B cell (primary cell): ENCODE measurements at regions not wholly inside any gene's neighbourhood (a gene's known extent, or its start where the extent isn't known, plus 50 kb on each side); places are given as distances from the start of the nearest gene placed in this dataset.

Experiments
- ATAC-seq: fragments of 200-7000 bp; cut with Tn5 transposase; one replicate; pipeline ENCODE4 v1.10.0; 2021; ENCODE audit warnings: low read depth, mild to moderate bottlenecking, moderate number of reproducible peaks, moderate library complexity
- CTCF ChIA-PET: fragments of 350-600 bp; sonication (Branson Sonifier 250); formaldehyde crosslinking; loops from one replicate; lab custom pipeline; 2021; ENCODE audit warnings: antibody characterized with exemption, inconsistent platforms; lab: Charles Lee
- POLR2A ChIA-PET: fragments of 350-600 bp; sonication (Branson Sonifier 250); formaldehyde crosslinking; loops from one replicate; lab custom pipeline; 2021; ENCODE audit warnings: antibody characterized with exemption; lab: Charles Lee
- DNase-seq: peaks from one replicate; pipeline ENCODE4 v3.0.0; 2013
- H2AFZ ChIP-seq: 2 replicates; pipeline ENCODE4 v1.6.1; 2012; ENCODE audit warnings: mild to moderate bottlenecking, low read depth, low read length; ENCODE audit not compliant: insufficient read depth, poor library complexity, severe bottlenecking
- H3K27ac ChIP-seq, 2 donors: 1 replicate in 1 of 2; 2 replicates in 1 of 2; pipeline ENCODE4 v1.5.1; 2012 to 2013; ENCODE audit warnings: low read length in 2 of 2, mild to moderate bottlenecking in 2 of 2, moderate library complexity in 1 of 2
- H3K27me3 ChIP-seq, 4 experiments: fragments of 200-600 bp in 1 of 4; sonication (generic) in 1 of 4; replicated peaks in 1 of 4; 1 replicate in 2 of 4; 2 replicates in 2 of 4; pipeline versions ENCODE4 v1.6.1 to v1.7.0; 2013 to 2016; ENCODE audit warnings: low read length in 3 of 4, mild to moderate bottlenecking in 2 of 4, mixed read lengths in 1 of 4, moderate library complexity in 1 of 4; ENCODE audit not compliant: insufficient read depth in 4 of 4, control insufficient read depth in 3 of 4; ENCODE audit errors: control extremely low read depth in 1 of 4
- H3K36me3 ChIP-seq, 2 experiments: replicated peaks in 1 of 2; 1 replicate in 1 of 2; 2 replicates in 1 of 2; pipeline versions ENCODE4 v1.6.1 to v1.7.1; 2013; ENCODE audit warnings: low read length in 1 of 2; ENCODE audit not compliant: insufficient read depth in 2 of 2, control insufficient read depth in 1 of 2; ENCODE audit errors: control extremely low read depth in 1 of 2, extremely low read depth in 1 of 2
- H3K4me1 ChIP-seq, 2 donors: fragments of 200-600 bp in 1 of 2; sonication (generic) in 1 of 2; 1 replicate in 1 of 2; 2 replicates in 1 of 2; pipeline versions ENCODE4 v1.5.1 to v1.6.1; 2013 to 2017; ENCODE audit warnings: low read length in 2 of 2; ENCODE audit not compliant: control insufficient read depth in 2 of 2, insufficient read depth in 2 of 2
- H3K4me2 ChIP-seq: replicated peaks from 2 replicates; pipeline ENCODE3; 2012; ENCODE audit warnings: mild to moderate bottlenecking, low read depth, low read length; ENCODE audit not compliant: poor library complexity, severe bottlenecking
- H3K4me3 ChIP-seq, 5 experiments: fragments of 200-600 bp in 1 of 5; sonication (generic) in 1 of 5; 1 replicate in 3 of 5; 2 replicates in 2 of 5; pipeline versions ENCODE4 v1.5.1 to v1.7.0; 2011 to 2016; ENCODE audit warnings: low read length in 4 of 5, mild to moderate bottlenecking in 4 of 5, low read depth in 2 of 5, control low read depth in 1 of 5, moderate library complexity in 1 of 5; ENCODE audit not compliant: insufficient read depth in 1 of 5; ENCODE audit errors: control extremely low read depth in 1 of 5, extremely low read depth in 1 of 5
- H3K79me2 ChIP-seq: fragments of 200-600 bp; sonication (generic); one replicate; pipeline ENCODE4 v1.6.0; 2016; ENCODE audit warnings: low read length; ENCODE audit not compliant: control insufficient read depth, insufficient read depth
- H3K9ac ChIP-seq: fragments of 200-600 bp; sonication (generic); 2 replicates; pipeline ENCODE4 v1.6.1; 2017; ENCODE audit warnings: mild to moderate bottlenecking, low read length, moderate library complexity
- H3K9me3 ChIP-seq, 3 donors: one replicate each; pipeline versions ENCODE4 v1.6.1 to v1.7.1; 2013; ENCODE audit warnings: low read length in 2 of 3; ENCODE audit not compliant: control insufficient read depth in 2 of 3, insufficient read depth in 1 of 3; ENCODE audit errors: control extremely low read depth in 1 of 3
- H4K20me1 ChIP-seq: 2 replicates; pipeline ENCODE4 v1.6.0; 2012; ENCODE audit warnings: mild to moderate bottlenecking, low read length; ENCODE audit not compliant: insufficient read depth, control insufficient read depth, poor library complexity, severe bottlenecking
- H3K27ac Mint-ChIP-seq: one replicate; pipeline ENCODE4 v1.8.0; 2021; ENCODE audit warnings: mixed read lengths
- H3K27me3 Mint-ChIP-seq: one replicate; pipeline ENCODE4 v1.8.0; 2021; ENCODE audit warnings: mixed read lengths
- H3K4me1 Mint-ChIP-seq: one replicate; pipeline ENCODE4 v1.8.0; 2021; ENCODE audit warnings: mixed read lengths
- H3K4me3 Mint-ChIP-seq: one replicate; pipeline ENCODE4 v1.8.0; 2021; ENCODE audit warnings: mixed read lengths
- H3K9me3 Mint-ChIP-seq: one replicate; pipeline ENCODE4 v1.8.0; 2022; ENCODE audit warnings: mixed read lengths; ENCODE audit not compliant: insufficient read depth
- EZH2 ChIP-seq: IDR thresholded peaks from 2 replicates; pipeline ENCODE4 v1.6.1; 2012; ENCODE audit warnings: borderline replicate concordance, low read depth, mild to moderate bottlenecking, moderate library complexity, low read length; ENCODE audit not compliant: insufficient read depth, poor library complexity, severe bottlenecking
- WGBS: methylation state at CpG from one replicate; pipeline ENCODE4 v1.1.5; 2013; ENCODE audit warnings: missing lambda C conversion rate; ENCODE audit not compliant: insufficient coverage; 5-methylcytosine and 5-hydroxymethylcytosine counted together
- intact Hi-C: fragments of 100-400 bp; cut with micrococcal nuclease; formaldehyde crosslinking; loops from one replicate; pipeline ENCODE4 v1.10.0; 2022
- TF ChIP-seq, protein P1 (sequence below): fragments of 200-600 bp; IDR thresholded peaks from one replicate; pipeline ENCODE4 v1.8.0; 2022; ENCODE audit warnings: antibody characterized with exemption, mild to moderate bottlenecking

DNA sequence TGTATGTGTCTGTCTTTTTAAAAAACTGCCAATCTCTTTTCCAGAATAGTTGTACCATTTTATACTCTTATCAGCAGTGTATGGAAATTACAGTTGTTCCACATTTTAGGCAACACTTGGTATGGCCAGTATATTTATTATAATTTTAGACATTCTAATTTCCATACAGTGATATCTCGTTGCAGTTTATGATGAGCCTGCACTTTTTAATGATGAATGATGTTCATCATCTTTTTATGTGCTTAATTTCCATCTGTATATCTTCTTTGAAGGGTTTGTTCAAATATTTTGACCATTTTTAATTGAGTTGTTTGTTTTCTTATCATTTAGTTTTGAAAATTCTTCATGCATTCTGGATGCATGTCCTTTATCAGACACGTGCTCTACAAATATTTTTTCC is 57.0 kb upstream of the UBE2E2 start:
- CTCF ChIA-PET, result no interaction called here
- Mint-ChIP-seq H3K27me3 (no peaks in the 10 kb centered on the region), H3K4me1 (peaks cover 2% of the 10 kb centered on the region), H3K27ac (no peak overlapping the region), H3K9me3 (no peaks in the 10 kb centered on the region), H3K4me3 (no peak overlapping the region)
- Histone ChIP-seq H4K20me1 (no peaks in the 10 kb centered on the region), H3K9me3 (no peaks in the 10 kb centered on the region), H2AFZ (no peak overlapping the region), H3K27ac (no peak overlapping the region), H3K4me2 (no peak overlapping the region), H3K36me3 (no peaks in the 10 kb centered on the region), H3K27me3 (no peaks in the 10 kb centered on the region), H3K79me2 (no peaks in the 10 kb centered on the region), H3K9ac (no peak overlapping the region), H3K4me1 (no peaks in the 10 kb centered on the region), H3K4me3 (no peak overlapping the region)
- POLR2A ChIA-PET, result no interaction called here
- 100% methylated on average over 1 of the region's 2 CpGs for WGBS
- no peak for TF ChIP-seq EZH2
- TF ChIP-seq, protein P1, sequence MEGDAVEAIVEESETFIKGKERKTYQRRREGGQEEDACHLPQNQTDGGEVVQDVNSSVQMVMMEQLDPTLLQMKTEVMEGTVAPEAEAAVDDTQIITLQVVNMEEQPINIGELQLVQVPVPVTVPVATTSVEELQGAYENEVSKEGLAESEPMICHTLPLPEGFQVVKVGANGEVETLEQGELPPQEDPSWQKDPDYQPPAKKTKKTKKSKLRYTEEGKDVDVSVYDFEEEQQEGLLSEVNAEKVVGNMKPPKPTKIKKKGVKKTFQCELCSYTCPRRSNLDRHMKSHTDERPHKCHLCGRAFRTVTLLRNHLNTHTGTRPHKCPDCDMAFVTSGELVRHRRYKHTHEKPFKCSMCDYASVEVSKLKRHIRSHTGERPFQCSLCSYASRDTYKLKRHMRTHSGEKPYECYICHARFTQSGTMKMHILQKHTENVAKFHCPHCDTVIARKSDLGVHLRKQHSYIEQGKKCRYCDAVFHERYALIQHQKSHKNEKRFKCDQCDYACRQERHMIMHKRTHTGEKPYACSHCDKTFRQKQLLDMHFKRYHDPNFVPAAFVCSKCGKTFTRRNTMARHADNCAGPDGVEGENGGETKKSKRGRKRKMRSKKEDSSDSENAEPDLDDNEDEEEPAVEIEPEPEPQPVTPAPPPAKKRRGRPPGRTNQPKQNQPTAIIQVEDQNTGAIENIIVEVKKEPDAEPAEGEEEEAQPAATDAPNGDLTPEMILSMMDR, result no peak
- intact Hi-C loops, result no loop called here
- ATAC-seq, result no peak
- DNase-seq, result no peak

DNA sequence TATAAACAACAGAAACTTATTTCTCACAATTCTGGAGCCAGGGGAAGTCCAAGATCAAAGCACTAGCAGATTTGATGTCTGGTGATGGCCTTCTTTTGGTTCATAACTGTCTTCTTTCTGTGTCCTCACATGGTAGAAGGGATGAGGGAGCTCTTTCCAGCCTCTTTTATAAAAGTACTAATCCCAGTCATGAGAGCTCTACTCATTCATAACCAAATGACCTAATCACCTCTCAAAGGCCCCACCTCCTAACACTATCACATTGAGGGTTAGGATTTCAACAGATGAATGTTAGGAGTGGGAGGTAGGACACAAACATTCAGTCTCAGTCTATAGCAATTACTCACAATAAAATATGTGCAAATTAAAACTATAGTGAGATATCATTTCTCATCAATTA is 50.1 kb upstream of the UBE2E2 start:
- Histone ChIP-seq H3K36me3 (no peaks in the 10 kb centered on the region), H3K9ac (no peak overlapping the region), H3K79me2 (no peaks in the 10 kb centered on the region), H3K4me1 (no peaks in the 10 kb centered on the region), H3K9me3 (peaks cover 3% of the 10 kb centered on the region in 3 donors), H2AFZ (no peak overlapping the region), H3K4me3 (no peak overlapping the region), H3K27me3 (no peaks in the 10 kb centered on the region), H3K4me2 (no peak overlapping the region), H4K20me1 (no peaks in the 10 kb centered on the region), H3K27ac (no peak overlapping the region)
- TF ChIP-seq, protein P1, result no peak
- no peak for TF ChIP-seq EZH2
- intact Hi-C loops, result no loop called here
- Mint-ChIP-seq H3K4me3 (no peak overlapping the region), H3K4me1 (no peaks in the 10 kb centered on the region), H3K27ac (no peak overlapping the region), H3K27me3 (no peaks in the 10 kb centered on the region), H3K9me3 (no peaks in the 10 kb centered on the region)
- ATAC-seq (no peak), DNase-seq (no peak)
- ChIA-PET POLR2A (no interaction called here), CTCF (no interaction called here)
